ENCODE measurements at regions not wholly inside any gene's neighbourhood (a gene's known extent, or its start where the extent isn't known, plus 50 kb on each side); places are given as distances from the start of the nearest gene placed in this dataset.

- no peak for DNase-seq
- no peak overlapping the region for H3K4me3 ChIP-seq (ENCODE audit: insufficient read depth, low read depth, low read length)
- no peaks in the 10 kb centered on the region for H3K4me1 ChIP-seq (ENCODE audit: control insufficient read depth, insufficient read depth, low read length)
- no TSS peak for BruUV-seq (replicated peaks)
- H3K9me3 ChIP-seq (ENCODE audit: control insufficient read depth, insufficient read depth, low read length): peaks cover 2% of the 10 kb centered on the region; the same call in 1 of the 2 replicates
- in situ Hi-C loops (cut with MboI; ENCODE audit: low sequenced_read_pairs): no loop called here
- no peak overlapping the region for H4K5ac ChIP-seq (ENCODE audit: low read depth, low read length)
- intact Hi-C loops (cut with micrococcal nuclease): no loop called here
- CTCF ChIA-PET: no interaction called here
- H4K91ac ChIP-seq (ENCODE audit: insufficient read depth, low read depth, low read length): no peak overlapping the region
- no peak overlapping the region for H2AFZ ChIP-seq (replicated peaks; ENCODE audit: low read length, poor library complexity)
- no peak for ATAC-seq (ENCODE audit: low read depth)
- H3K4ac ChIP-seq (ENCODE audit: low read depth, low read length): no peak overlapping the region
- no peak overlapping the region for H2BK20ac ChIP-seq (ENCODE audit: low read depth, low read length)
- no peak overlapping the region for H3K27ac ChIP-seq (ENCODE audit: insufficient read depth, low read length)
- no peak overlapping the region for H2BK15ac ChIP-seq (ENCODE audit: low read depth, low read length)
- no peaks in the 10 kb centered on the region for H3K36me3 ChIP-seq (ENCODE audit: control insufficient read depth, insufficient read depth, low read length)
- dilution Hi-C loops (cut with HindIII; ENCODE audit: low sequenced_read_pairs, unreplicated experiment): no loop called here
- H3K14ac ChIP-seq (replicated peaks; ENCODE audit: low read depth, low read length): no peak overlapping the region
- no peak overlapping the region for H3K4me2 ChIP-seq (ENCODE audit: low read depth, low read length)
- H3K56ac ChIP-seq (ENCODE audit: extremely low read depth, insufficient read depth, low read length): no peak overlapping the region
- H2BK5ac ChIP-seq (ENCODE audit: low read depth, low read length, poor library complexity, severe bottlenecking): no peak overlapping the region
- H3K27me3 ChIP-seq (ENCODE audit: control insufficient read depth, insufficient read depth, low read length): no peaks in the 10 kb centered on the region
- no peaks in the 10 kb centered on the region for H3K79me1 ChIP-seq (ENCODE audit: low read depth in 1 of 2, low read length in 2 of 2)
- no peak overlapping the region for H3K9ac ChIP-seq (ENCODE audit: low read depth, low read length)
- no peak overlapping the region for H4K8ac ChIP-seq (ENCODE audit: low read depth in 2 of 2, low read length in 2 of 2)
- TF ChIP-seq CEBPB (IDR thresholded peaks at IDR 0.05; ENCODE audit: low read depth, low read length) (no peak), RCOR1 (IDR thresholded peaks at IDR 0.05; ENCODE audit: insufficient replicate concordance, low read length) (no peak), SMC3 (IDR thresholded peaks at IDR 0.05; ENCODE audit: low read depth, low read length) (no peak), MAZ (IDR thresholded peaks at IDR 0.05; ENCODE audit: borderline replicate concordance, low read depth, low read length) (no peak), MXI1 (IDR thresholded peaks at IDR 0.05; ENCODE audit: borderline replicate concordance, low read depth, low read length) (no peak), NFE2L2 (IDR thresholded peaks at IDR 0.05; ENCODE audit: low read depth, low read length) (no peak), RFX5 (IDR thresholded peaks at IDR 0.05; ENCODE audit: low read depth, low read length) (no peak), CHD1 (IDR thresholded peaks at IDR 0.05; ENCODE audit: low read depth, low read length) (no peak), FOS (IDR thresholded peaks at IDR 0.05; ENCODE audit: low read depth, low read length) (no peak)
- no peak overlapping the region for H2AK9ac ChIP-seq (replicated peaks; ENCODE audit: low read depth, low read length, poor library complexity)
- no peak overlapping the region for H2AK5ac ChIP-seq (ENCODE audit: low read depth, low read length)
- H3K9me1 ChIP-seq (ENCODE audit: insufficient read depth, low read length): no peaks in the 10 kb centered on the region
- POLR2A ChIA-PET (ENCODE audit: unreplicated experiment): no interaction called here
- H2BK120ac ChIP-seq (ENCODE audit: low read depth, low read length): no peak overlapping the region
- WGBS, 2 experiments (ENCODE audit: extremely low coverage in 2 of 2, insufficient read length in 1 of 2): no CpG with 5 or more reads among the region's 7 CpGs
- H3K23ac ChIP-seq (ENCODE audit: low read depth, low read length): no peak overlapping the region
- H4K20me1 ChIP-seq (ENCODE audit: insufficient read depth, low read length): no peaks in the 10 kb centered on the region
- no peak overlapping the region for H3K18ac ChIP-seq (ENCODE audit: low read depth, low read length)
Measured at GRCh38 chr5:19388391-19388790, 599.6 kb downstream of the CDH18 start.

All from IMR-90 (cell line).